ENCODE measurements at regions not wholly inside any gene's neighbourhood (a gene's known extent, or its start where the extent isn't known, plus 50 kb on each side); places are given as distances from the start of the nearest gene placed in this dataset.
"Not testable (repeated sequence)": the region's sequence is repeated elsewhere in the genome, so short reads cannot be mapped to it uniquely, and the experiment has no call there.

DNA sequence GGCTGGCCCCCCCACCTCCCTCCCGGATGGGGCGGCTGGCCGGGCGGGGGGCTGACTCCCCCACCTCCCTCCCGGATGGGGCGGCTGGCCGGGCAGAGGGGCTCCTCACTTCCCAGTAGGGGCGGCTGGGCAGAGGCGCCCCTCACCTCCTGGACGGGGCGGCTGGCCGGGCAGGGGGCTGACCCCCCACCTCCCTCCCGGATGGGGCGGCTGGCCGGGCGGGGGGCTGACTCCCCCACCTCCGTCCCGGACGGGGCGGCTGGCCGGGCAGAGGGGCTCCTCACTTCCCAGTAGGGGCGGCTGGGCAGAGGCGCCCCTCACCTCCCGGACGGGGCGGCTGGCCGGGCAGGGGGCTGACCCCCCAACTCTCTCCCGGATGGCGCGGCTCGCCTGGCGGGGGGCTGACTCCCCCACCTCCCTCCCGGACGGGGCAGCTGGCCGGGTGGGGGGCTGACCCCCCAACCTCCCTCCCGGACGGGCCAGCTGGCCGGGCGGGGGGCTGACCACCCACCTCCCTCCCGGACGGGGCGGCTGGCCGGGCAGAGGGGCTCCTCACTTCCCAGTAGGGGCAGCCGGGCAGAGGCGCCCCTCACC is 194.1 kb upstream of the GRIA1 start:
- not testable (repeated sequence) for DNase-seq

DNA sequence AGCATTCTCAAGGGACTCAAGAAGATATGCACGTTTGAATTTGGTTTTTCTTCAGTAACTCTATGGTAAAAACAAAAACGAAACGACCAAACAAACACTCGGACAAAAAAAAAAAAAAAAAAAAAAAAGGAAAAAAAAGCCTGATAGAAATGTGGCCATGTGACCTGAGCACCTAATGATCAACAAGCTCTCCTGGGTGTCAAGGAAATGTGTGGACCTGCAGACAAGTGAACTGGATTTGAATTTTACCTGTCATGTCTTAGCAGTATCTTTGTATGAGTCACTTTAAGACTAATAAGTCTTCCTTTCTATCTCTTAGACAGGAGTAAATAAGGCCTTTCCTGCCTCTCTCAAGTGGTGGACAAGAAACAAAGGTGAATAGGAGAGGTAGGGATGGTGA is 190.6 kb upstream of the GRIA1 start:
- DNase-seq, result no peak

DNA sequence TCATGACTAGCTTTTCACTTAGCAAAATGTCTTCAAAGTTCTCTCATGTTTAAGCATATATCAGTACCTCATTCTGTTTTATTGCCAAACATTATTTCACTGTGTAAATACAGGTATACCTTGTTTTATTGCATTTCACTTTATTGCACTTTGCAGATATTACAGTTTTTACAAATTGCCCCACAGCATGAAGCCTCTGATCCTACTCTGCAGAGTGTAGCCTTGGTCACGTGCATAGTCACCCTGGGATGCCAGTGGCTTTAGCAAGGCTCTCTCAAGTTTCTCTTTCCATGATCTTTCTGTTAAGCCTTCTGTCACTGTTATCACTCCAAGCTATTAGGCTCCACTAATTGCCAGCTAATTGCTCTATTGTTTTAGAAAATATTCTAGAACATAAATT is 182.2 kb upstream of the GRIA1 start:
- no peak for DNase-seq

DNA sequence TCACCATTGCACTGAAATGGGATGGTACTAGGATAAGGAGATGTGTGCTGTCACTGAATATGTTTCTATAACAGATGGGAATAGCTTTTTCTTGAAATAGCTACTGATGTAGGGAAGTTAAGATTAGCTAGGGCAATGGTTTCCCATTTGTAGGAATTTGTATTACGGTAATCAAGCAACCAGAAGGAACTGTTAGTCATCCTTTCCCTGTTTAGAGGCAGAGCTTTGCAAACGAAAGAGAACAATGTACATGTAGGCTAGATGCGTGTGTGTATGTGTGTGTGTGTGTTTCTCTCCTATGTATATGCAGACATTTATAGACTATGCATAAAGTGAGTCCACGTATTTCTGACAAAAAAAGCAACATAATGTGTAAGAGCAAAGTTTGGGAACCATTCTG is 171.9 kb upstream of the GRIA1 start:
- no peak for DNase-seq

DNA sequence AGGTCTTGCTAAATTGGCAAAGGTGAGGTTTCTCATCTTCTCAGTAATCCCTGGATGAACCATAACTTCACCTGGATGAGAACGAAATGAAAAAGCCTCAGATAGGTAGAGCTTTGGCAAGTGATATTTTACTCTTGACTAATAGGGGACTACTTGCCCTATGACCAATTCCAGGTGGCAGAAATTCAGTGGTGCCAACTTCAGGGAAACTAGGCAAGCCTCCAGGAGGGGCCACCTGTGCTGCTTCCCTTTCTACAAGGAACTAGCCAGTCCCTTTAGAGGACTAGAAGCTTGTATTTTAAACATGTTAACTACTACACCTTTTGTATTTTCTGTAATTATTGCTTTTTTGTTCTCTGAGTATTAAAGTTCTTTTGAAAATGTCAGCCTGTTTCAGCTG is 169.0 kb upstream of the GRIA1 start:
- DNase-seq, result no peak

DNA sequence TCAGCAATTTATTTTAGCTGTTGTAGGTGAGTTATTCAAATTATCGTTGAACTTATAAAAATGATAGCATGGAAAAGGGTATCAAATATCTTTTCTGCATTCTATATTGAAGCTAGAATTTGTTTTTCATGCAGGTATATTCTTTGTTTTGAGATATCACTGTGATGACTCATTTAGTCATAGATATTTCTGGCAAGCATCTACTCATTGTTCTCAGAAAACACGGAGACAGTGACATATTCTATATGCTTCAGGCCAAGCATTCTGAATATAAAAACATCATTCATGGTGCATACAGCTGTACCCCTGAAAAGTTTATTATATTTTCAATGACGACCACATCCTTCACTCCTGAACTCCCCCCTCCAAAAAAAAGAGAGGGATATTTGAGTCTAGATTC is 150.3 kb upstream of the GRIA1 start:
- no peak for DNase-seq

DNA sequence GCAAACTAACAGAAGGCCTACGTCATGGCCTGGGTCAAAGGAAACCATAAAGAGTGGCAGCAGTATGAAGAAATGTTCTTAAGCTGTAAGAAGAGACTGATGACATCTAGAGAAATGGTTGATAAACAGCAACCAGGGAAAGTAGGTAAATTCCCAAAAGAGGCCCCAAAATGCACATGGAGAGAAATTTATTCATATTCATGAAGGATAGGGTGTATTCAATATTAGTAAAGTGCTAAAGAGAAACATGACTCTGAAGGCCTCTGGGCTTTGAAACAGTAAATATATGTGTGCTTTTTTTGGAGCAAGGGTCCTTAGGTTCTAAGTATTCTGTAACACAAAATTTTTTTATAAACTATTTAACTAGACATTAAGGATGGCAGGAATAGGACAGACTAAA is 149.7 kb upstream of the GRIA1 start:
- no peak for DNase-seq

DNA sequence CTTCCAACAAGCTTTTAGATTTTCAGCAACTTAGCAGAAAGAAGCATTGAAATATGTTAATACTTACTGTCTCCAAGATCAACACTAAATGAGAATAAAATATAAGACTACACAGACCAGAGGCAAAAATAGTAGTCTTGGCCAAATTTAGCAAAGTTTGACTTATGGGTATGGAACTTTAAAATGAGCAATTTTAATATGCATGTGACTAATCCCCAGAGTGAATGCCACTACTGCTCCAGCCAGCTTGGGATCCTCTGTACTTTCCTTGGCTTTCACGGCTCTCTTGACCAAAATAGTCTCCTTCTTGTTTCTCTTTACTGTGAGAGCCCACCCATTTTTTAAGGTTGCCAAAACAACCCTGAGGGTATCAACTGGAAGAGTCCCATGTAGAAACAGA is 148.0 kb upstream of the GRIA1 start:
- no peak for DNase-seq

DNA sequence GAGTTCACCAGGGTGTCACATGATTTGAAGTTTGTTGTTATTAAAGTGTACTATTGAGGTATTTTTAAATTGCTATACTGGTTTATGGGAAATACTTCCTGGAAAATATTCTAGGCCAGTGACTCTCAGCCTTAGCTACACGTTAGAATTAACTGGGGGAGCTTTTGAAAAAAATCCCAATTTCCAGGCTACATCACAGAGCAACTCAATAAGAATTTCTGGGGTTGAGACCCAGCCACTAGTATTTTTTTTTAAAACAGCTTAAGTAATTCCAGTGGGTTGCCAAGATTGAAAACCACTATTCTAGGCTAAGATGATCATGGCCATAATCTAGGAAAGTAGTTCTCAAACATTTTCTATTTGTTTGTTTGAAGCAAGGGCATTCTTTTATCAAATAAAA is 142.9 kb upstream of the GRIA1 start:
- no peak for DNase-seq

DNA sequence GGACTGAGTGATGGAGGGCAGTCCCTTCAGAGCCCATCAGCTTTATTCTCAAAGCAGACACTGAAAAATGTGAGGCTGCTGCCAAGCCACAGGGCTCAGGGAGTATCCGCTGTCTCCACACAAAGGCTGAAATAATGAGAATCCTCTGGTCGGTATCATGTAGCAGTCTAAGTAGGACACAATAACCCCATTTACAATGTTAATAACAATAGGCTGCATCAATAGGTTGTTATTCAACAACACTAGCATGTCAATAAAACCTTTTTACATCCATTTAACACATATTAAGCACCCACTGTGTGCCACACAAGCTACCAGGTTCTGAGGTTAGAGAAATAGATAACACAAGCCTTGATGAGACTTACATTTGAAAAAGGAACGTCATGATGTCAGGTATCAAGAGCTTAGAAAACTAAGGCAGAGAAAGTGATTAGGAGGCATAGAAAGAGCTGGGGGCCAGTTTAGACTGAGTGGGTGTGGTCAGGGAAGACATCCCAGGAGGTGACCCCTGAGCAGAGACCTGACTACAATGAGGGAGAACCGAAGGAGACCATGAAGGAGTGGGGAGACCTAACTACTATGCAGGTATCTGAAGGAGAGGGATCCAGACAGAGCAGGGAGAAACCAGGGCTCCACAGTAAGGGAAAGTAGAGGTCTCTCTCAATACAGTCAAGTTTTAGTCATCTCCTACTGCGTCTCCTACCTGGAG is 140.1 kb upstream of the GRIA1 start:
- DNase-seq, result no peak

DNA sequence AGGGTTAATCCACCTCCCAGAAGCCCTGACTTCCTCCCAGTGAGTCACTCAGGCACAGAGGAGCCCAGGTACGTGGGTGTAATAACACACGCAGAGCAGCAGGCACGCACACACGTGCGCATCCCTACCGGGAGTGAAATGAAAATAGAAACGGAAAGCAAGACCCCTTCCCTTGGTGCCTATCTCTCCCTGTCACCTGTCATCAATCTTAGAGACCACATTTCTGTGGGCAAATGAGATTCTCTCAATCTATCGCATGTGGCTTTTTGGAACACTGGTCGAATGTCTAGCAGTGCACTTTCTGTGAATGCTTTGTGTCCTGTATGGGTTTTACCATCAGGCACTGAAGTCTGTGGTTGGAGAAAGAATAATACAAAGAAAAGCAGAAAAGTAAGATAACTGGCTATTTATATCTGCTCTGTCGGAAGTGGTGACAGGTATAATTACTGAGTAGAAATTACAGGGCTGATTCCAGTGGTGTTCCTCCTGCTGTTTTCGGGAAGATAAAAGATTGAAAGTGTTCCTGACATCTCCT is 137.7 kb upstream of the GRIA1 start:
- DNase-seq, result no peak

DNA sequence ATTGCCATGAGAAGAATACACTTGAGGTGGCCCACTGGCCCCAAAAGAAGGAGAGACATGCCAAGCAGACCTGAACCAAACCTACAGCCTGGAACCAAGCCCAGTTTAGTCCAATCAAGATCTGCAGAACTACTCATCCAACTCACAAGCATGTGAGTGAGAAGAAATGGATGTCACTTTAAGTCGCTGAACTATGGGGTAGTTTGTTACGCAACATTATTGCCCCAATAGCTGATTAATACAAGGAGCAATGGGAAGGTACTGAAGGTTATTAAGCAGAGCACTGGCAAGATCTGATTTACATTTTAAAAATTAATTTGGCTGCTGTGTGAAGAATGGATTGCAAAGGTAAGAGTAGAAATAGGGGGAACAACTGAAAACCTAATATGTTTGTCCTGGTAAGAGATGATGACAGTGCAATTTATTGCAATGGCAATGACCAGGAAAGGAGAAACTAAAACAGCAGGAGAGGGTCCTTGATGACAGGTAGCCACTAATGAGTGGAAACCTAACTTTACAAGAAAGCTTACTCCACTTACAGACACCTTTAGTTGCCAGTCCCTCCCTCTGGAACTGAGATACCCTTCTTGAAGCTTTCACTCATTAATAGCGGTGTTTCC is 132.9 kb upstream of the GRIA1 start:
- DNase-seq, result no peak

DNA sequence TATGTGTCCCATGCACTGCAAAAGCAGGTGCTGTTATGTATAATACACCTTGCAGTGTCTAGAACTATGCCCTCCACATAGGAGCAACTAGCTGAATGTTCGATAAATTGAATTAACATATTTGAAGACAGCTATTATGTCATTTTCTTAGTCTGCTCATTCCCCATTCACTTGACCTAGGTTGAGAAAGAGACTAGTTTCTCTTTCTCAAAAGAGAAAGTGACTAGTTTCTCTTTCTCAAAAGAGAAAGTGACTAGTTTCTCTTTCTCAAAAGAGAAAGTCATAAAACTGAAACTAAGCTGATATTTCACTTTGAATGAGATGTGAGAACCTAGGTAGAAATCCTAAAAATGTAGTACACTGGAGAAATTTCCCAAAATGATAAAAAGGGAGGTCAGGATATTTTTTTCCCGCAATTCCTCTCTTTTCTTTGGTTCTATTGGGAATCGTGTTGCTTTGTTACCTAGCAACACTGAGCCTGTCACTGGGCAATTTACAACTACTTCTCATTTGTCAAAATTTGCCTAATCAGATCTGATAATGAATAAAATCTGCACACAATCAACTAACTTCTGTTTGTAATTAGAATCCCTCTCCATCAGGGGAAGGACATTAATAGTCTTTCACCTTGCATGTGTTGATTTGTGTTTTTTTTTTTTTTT is 132.0 kb upstream of the GRIA1 start:
- no peak for DNase-seq

DNA sequence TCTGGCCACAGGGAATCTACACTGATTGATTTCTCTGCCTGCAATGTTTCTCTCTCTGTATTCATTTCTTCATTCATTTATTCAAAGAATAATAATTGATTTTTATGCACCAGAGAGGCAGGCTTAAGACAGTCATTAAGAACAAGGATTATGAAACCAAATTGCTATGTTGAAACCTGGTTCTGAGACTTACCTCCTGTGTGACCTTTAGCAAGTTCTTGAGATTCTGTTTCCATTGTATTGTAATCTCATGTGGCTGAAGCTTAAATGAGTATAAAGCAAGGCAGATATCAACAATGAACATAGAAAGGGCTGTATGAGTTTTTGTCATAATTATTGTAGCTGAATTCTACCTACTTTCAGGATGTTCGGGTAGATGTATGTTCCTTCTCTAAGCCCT is 129.6 kb upstream of the GRIA1 start:
- no peak for DNase-seq

DNA sequence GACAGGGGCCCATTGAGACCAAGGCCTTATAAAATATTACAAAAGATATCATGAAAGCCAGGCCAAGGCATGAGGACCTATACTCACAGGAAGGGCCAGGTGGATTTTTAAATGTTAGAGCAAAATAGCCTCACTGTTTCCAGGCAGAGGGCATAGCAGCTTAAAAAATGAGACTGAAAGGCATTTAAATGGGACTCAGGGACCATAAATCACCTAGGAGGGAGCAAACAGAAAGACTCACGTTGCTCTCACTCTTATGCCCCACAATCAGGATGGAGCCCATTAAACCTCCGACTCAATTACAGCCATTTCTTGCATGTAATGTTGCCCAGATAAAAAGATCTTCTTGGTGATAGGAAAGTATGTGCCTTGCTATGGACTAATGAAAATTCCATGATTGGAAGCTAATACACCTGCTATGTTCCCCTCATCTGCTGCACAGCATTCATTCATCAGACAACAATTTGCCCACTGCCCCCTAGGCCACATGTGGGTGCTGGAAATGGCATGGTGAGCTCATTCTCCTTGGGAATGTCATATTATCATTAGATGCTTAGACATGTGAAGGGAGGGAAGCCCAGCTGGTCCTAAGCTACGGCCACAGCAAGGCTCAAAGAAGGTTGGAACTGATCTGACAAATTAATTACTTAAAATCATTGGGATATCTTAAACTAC is 128.6 kb upstream of the GRIA1 start:
- DNase-seq, result no peak

DNA sequence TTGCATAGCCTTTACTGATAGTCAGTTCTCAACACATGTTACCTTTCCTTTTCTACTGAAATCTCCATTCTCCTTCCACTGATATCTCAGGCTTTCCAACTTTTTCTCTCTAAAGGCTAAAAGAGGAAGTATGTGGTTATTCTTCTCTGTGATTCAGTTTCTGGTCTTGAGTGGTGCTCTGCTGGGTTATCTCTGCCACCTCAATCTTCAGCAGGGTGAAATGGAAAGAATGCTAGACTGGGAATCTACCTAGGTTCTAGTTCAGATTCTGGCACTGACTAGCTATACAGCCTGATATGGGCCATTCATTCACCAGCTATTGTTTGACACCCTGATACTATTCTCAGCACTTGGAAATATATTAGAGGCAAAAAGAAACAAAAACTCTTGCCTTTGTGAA is 124.9 kb upstream of the GRIA1 start:
- no peak for DNase-seq

DNA sequence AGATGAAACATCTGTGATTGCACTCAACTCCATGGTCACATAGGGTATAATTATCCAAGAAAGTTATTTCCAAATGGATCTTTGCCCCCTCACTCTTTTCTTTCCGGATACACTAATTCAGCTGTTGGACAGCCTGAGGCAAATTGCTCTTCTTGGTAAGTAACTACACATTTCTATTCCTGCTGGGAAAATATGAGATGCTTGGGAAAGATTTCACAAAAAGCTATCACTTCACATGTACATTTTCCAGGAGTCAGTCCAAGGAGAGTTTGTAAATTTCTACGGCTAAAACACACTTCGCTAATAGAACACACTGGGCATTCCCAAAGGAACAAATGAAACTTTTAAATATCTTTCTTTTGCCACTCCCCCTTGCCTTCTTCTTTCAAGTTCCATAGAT is 123.0 kb upstream of the GRIA1 start:
- DNase-seq, result no peak

DNA sequence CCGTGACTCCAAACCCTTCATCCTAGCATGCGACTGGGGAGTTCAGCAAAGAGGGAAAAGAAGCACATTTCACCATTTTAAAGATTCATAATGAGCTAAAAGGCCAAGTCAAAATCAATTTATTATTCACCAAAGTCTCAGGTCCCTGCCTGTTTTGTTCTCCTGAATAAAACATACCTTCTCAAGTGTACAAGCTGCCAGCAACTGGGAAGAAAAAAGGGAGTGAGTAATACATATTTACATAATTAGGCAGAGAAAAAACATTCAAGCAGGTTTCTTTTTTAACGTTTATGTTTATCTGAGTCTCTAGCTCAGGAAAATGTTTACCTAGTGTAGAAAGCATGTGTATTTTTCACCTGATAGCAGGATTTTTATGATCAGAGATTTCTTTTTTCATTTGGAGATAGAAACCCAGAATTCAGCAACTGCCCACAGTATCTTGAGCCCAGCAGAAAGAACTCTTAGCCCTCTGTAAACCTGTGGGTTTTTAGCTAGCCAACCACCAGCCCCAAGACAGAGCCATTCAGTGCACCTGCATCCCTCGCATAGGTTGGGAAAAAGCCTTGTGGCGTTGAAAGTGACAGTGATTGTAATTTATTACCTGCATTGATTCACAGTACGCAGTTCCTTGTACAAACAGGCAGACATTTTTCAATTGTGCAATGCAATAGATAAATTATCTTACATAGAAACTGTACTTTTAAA is 117.9 kb upstream of the GRIA1 start:
- DNase-seq, result no peak

DNA sequence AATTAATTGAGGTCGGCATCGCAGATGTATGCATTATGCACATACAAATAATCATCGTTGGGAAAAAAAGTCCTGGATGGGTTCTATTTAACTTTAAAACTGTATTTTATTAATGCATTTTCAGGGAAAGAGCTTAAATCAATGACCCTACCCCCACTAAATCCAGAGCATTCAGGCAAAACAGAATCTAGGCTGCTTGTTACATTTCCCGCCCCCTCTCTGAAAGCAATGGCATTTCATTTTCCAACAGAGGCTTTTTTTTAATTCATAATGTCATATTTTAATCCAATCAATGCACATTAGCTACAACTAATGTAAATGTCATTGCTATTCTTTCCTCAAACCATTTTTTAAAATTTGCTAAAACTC is 117.4 kb upstream of the GRIA1 start:
- DNase-seq, result no peak

DNA sequence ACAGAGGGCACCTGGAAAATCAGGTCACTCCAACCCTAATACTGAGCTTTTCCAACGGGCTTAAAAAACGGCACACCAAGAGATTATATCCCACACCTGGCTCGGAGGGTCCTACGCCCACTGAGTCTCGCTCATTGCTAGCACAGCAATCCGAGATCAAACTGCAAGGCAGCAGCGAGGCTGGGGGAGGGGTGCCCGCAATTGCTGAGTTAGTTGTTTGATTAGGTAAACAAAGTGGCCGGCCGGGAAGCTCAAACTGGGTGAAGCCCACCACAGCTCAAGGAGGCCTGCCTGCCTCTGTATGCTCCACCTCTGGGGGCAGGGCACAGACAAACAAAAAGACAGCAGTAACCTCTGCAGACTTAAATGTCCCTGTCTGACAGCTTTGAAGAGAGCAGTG is 108.8 kb upstream of the GRIA1 start:
- DNase-seq, result not testable (repeated sequence)

DNA sequence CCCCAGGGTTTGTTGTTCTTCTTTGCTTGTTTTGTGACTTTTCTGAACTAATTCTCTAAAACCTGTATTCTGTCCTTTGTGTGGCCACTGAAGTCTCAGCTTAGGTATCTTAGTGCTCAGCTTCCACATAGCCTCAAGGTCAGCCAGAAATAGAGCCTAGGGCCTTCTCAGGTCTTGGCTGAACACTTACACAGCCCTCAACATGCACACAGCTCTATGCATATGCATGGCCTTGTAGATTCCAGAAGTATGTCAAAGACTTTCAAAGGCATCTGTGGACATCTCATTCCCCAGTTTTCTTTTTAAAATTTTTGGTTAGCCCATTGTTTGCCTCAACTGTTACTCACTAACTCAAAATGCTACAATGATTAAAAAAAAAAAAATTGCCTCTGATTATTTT is 99.9 kb upstream of the GRIA1 start:
- no peak for DNase-seq

DNA sequence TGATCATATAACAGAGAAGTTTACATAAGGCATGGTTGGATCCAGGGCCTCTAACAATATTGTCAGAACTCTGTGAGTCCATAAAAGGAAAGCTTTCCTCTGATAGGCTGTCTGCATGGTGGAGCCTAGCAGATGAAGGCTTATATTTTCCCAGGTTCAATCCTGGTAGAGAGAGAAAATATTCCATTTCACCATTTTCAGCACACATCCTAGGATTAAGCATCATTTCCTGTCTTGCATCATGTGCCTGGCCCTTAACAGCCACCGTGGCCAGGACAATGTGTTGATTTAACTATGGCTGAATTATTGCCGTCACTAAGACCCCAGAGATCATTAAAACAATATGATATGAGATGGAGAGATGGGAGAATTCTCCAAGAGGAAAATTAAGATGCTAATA is 90.9 kb upstream of the GRIA1 start:
- no peak for DNase-seq

DNA sequence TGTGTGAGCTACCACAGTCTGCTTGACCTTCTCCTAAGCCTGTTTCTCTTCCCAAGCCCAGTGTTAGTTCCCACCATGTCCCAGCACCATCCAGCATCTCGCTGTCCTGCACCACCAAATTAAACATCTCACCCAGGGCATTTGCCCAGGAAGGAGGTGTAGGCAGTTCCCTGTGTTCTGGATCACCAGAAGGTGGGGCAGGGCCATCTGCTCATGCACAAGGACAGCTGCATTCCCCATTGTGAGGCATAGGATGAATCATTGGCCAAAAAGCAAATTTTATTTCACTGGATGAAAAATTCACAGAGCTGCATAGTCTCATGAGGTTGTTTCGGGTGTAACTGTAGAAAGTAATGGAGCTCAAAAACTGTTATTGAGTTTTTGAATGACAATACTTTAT is 89.5 kb upstream of the GRIA1 start:
- no peak for DNase-seq

Data from GDM1 (cell line).